C4-2B (cell line): ENCODE measurements at regions not wholly inside any gene's neighbourhood (a gene's known extent, or its start where the extent isn't known, plus 50 kb on each side); places are given as distances from the start of the nearest gene placed in this dataset.

Experiments
- ZFX ChIP-seq: fragments of 450-650 bp; IDR thresholded peaks from 2 replicates; pipeline ENCODE4 v1.6.1; 2017
- TF ChIP-seq, protein P1 (sequence below): fragments of 450-650 bp; conservative IDR thresholded peaks from 2 replicates; pipeline ENCODE4 v1.5.1; 2017; ENCODE audit warnings: mild to moderate bottlenecking

DNA sequence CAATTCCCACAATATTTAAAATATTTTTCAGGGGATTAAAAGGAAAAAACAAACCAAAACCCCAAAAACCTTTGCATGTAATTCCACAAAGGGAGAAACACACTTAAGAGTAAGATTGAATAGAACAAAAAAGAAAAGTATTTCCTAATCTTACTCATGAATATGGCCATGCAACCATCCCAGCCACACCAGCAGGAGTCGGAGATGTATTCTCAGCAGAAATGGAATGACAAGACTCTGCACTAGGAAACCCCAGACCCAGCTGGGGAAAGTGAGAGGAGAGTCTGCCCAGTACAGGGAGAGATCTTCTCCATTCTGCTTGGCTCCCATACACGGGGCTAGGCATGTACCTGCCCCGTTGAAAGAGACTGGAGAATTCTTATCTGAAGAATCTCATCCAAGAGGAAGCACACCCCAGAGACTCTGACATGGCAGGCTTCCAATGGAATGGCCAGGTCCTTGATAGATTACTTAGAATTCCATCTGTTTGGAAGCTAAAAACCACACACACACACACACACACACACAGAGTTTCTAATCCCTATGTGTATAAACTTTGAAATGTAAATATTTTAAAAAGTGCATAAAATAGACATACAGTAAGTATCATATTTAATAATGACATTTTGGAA lies 118.8 kb downstream of the GADD45G start:
- TF ChIP-seq, protein P1, sequence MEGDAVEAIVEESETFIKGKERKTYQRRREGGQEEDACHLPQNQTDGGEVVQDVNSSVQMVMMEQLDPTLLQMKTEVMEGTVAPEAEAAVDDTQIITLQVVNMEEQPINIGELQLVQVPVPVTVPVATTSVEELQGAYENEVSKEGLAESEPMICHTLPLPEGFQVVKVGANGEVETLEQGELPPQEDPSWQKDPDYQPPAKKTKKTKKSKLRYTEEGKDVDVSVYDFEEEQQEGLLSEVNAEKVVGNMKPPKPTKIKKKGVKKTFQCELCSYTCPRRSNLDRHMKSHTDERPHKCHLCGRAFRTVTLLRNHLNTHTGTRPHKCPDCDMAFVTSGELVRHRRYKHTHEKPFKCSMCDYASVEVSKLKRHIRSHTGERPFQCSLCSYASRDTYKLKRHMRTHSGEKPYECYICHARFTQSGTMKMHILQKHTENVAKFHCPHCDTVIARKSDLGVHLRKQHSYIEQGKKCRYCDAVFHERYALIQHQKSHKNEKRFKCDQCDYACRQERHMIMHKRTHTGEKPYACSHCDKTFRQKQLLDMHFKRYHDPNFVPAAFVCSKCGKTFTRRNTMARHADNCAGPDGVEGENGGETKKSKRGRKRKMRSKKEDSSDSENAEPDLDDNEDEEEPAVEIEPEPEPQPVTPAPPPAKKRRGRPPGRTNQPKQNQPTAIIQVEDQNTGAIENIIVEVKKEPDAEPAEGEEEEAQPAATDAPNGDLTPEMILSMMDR: no peak
- no peak for TF ChIP-seq ZFX
